ENCODE measurements at regions not wholly inside any gene's neighbourhood (a gene's known extent, or its start where the extent isn't known, plus 50 kb on each side); places are given as distances from the start of the nearest gene placed in this dataset.

- no peak for DNase-seq (ENCODE audit: low read depth)
Observed at GRCh38 chr2:16136461-16137035, 196.2 kb downstream of the MYCN start.

- DNase-seq (ENCODE audit: low read depth) = no peak
Observed at GRCh38 chr2:16135913-16136310, 195.6 kb downstream of the MYCN start.

GRCh38 chr2:16135196-16135912 lies 195.0 kb downstream of the MYCN start:
- no peak for DNase-seq (ENCODE audit: low read depth)

- DNase-seq (ENCODE audit: low read depth) = no peak
Observed at GRCh38 chr2:16134436-16135165, 194.3 kb downstream of the MYCN start.

GRCh38 chr2:16130906-16131400 lies 190.6 kb downstream of the MYCN start:
- no peak for DNase-seq (ENCODE audit: low read depth)

- DNase-seq (ENCODE audit: low read depth) = no peak
Observed at GRCh38 chr2:16130541-16130880, 190.2 kb downstream of the MYCN start.

- no peak for DNase-seq (ENCODE audit: low read depth)
Observed at GRCh38 chr2:16129716-16130540, 189.6 kb downstream of the MYCN start.

- no peak for DNase-seq (ENCODE audit: low read depth)
Observed at GRCh38 chr2:16128746-16129610, 188.6 kb downstream of the MYCN start.

- DNase-seq (ENCODE audit: low read depth) = no peak
Observed at GRCh38 chr2:16127958-16128357, 187.6 kb downstream of the MYCN start.

GRCh38 chr2:16127276-16127940 lies 187.1 kb downstream of the MYCN start:
- no peak for DNase-seq (ENCODE audit: low read depth)

- peak; percentile 78 for DNase-seq (ENCODE audit: low read depth)
Observed at GRCh38 chr2:16126517-16127275, 186.3 kb downstream of the MYCN start.

GRCh38 chr2:16125614-16126516 lies 185.5 kb downstream of the MYCN start:
- peak; percentile 54 for DNase-seq (ENCODE audit: low read depth)

GRCh38 chr2:16124881-16125613 lies 184.7 kb downstream of the MYCN start:
- no peak for DNase-seq (ENCODE audit: low read depth)

- DNase-seq (ENCODE audit: low read depth) = no peak
Observed at GRCh38 chr2:16123856-16124780, 183.8 kb downstream of the MYCN start.

GRCh38 chr2:16123421-16123820 lies 183.1 kb downstream of the MYCN start:
- no peak for DNase-seq (ENCODE audit: low read depth)

GRCh38 chr2:16122556-16122955 lies 182.2 kb downstream of the MYCN start:
- no peak for DNase-seq (ENCODE audit: low read depth)

GRCh38 chr2:16121986-16122390 lies 181.6 kb downstream of the MYCN start:
- no peak for DNase-seq (ENCODE audit: low read depth)

All from Daoy (cell line).